Transverse colon (tissue), 3 donors: ENCODE measurements at regions not wholly inside any gene's neighbourhood (a gene's known extent, or its start where the extent isn't known, plus 50 kb on each side); places are given as distances from the start of the nearest gene placed in this dataset.

ENCODE experiments used
- POLR2A ChIP-seq: fragments of 450-650 bp; IDR thresholded peaks from one replicate; pipeline ENCODE4 v1.6.1; 2016; ENCODE audit warnings: antibody characterized with exemption, mild to moderate bottlenecking, moderate library complexity
- TF ChIP-seq, protein P1 (sequence below), 5 experiments: fragments of 200-600 bp in 3 of 5; fragments of 450-650 bp in 2 of 5; sonication (generic) in 3 of 5; IDR thresholded peaks; 1 replicate in 2 of 5; 2 replicates in 3 of 5; pipeline ENCODE4 v1.5.1; 2016 to 2017; ENCODE audit warnings: antibody characterized with exemption in 5 of 5, inconsistent platforms in 3 of 5, mild to moderate bottlenecking in 2 of 5, moderate library complexity in 1 of 5

DNA sequence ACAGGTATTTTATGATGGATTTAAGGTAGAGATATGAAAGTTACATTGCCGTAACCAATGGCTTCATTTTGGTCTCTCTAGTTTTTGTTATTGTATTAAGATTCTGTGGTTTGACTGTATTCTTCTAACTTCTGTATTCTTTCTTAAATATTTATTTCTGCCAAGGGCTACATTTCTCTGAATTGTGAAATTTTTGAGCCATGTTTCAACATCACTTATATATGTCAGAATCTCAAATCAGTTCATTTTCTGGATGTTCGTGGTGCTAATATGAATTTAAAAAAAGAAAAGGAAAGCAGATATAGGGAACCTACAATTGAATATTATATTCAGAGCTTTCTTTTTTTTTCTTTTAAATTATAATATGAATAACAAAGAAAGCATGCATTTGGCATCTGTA is 142.7 kb downstream of the ANXA1 start:
- TF ChIP-seq, protein P1, sequence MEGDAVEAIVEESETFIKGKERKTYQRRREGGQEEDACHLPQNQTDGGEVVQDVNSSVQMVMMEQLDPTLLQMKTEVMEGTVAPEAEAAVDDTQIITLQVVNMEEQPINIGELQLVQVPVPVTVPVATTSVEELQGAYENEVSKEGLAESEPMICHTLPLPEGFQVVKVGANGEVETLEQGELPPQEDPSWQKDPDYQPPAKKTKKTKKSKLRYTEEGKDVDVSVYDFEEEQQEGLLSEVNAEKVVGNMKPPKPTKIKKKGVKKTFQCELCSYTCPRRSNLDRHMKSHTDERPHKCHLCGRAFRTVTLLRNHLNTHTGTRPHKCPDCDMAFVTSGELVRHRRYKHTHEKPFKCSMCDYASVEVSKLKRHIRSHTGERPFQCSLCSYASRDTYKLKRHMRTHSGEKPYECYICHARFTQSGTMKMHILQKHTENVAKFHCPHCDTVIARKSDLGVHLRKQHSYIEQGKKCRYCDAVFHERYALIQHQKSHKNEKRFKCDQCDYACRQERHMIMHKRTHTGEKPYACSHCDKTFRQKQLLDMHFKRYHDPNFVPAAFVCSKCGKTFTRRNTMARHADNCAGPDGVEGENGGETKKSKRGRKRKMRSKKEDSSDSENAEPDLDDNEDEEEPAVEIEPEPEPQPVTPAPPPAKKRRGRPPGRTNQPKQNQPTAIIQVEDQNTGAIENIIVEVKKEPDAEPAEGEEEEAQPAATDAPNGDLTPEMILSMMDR (IDR thresholded peaks at IDR 0.05), result no peak
- no peak for TF ChIP-seq POLR2A
